GM23338 (cell line): ENCODE measurements at regions not wholly inside any gene's neighbourhood (a gene's known extent, or its start where the extent isn't known, plus 50 kb on each side); places are given as distances from the start of the nearest gene placed in this dataset.

Source experiments
- CREB1 ChIP-seq: fragments of 250-450 bp; sonication (Bioruptor Pico); IDR thresholded peaks from 2 replicates; pipeline ENCODE4 v1.5.0; 2020; ENCODE audit warnings: low read depth, mild to moderate bottlenecking, moderate library complexity
- CTCF ChIP-seq, 2 experiments: fragments of 200-600 bp in 1 of 2; sonication (generic) in 1 of 2; conservative IDR thresholded peaks; 2 replicates each; pipeline versions ENCODE4 v1.5.1 to v1.6.1; 2016 to 2017; ENCODE audit warnings: antibody characterized with exemption in 2 of 2, low read depth in 2 of 2, mild to moderate bottlenecking in 2 of 2, moderate library complexity in 1 of 2
- EZH2phosphoT487 ChIP-seq: fragments of 200-600 bp; sonication (generic); IDR thresholded peaks from one replicate; pipeline ENCODE4 v1.8.1; 2018; ENCODE audit warnings: antibody characterized with exemption; ENCODE audit not compliant: unreplicated experiment
- POLR2AphosphoS5 ChIP-seq: IDR thresholded peaks from 2 replicates; pipeline ENCODE4 v1.6.1; 2016; ENCODE audit warnings: antibody characterized with exemption, low read depth
- REST ChIP-seq: IDR thresholded peaks from one replicate; pipeline ENCODE4 v1.6.1; 2018; ENCODE audit warnings: antibody characterized with exemption; ENCODE audit not compliant: unreplicated experiment

- TF ChIP-seq EZH2phosphoT487 (no peak), CTCF (conservative IDR thresholded peaks at IDR 0.05; ENCODE audit: low read depth in 2 of 2) (no peak), CREB1 (CRISPR knock-in tag) (no peak), REST (no peak), POLR2AphosphoS5 (no peak)
Observed at GRCh38 chr18:22346401-22346952, 71.2 kb downstream of the CTAGE1 start.
